ENCODE measurements at regions not wholly inside any gene's neighbourhood (a gene's known extent, or its start where the extent isn't known, plus 50 kb on each side); places are given as distances from the start of the nearest gene placed in this dataset.
"Not testable (repeated sequence)": the region's sequence is repeated elsewhere in the genome, so short reads cannot be mapped to it uniquely, and the experiment has no call there.

GRCh38 chr4:97317201-97317600 is 826.1 kb downstream of the STPG2 start:
- TF ChIP-seq CTCF (IDR thresholded peaks at IDR 0.05; ENCODE audit: unreplicated experiment), result no peak
- CTCF ChIA-PET, result no interaction called here
- Mint-ChIP-seq H3K4me1 (ENCODE audit: low read depth, unreplicated experiment) (no peaks in the 10 kb centered on the region), H3K27ac (ENCODE audit: unreplicated experiment) (no peak overlapping the region), H3K4me3 (ENCODE audit: low read depth, unreplicated experiment) (no peak overlapping the region), H3K36me3 (ENCODE audit: insufficient read depth, unreplicated experiment) (no peaks in the 10 kb centered on the region), H3K9me3 (ENCODE audit: low read depth, unreplicated experiment) (peaks cover 9% of the 10 kb centered on the region), H3K27me3 (ENCODE audit: unreplicated experiment) (no peaks in the 10 kb centered on the region)
- intact Hi-C loops (cut with micrococcal nuclease; ENCODE audit: unreplicated experiment), result no loop called here
- DNase-seq, result no peak
- BruUV-seq (replicated peaks), result no TSS peak

GRCh38 chr4:97317671-97318070 is 825.6 kb downstream of the STPG2 start:
- no peak overlapping the region for H3K27ac Mint-ChIP-seq (ENCODE audit: unreplicated experiment)
- no peak for DNase-seq
- H3K4me1 Mint-ChIP-seq (ENCODE audit: low read depth, unreplicated experiment), result no peaks in the 10 kb centered on the region
- CTCF ChIA-PET, result no interaction called here
- no TSS peak for BruUV-seq (replicated peaks)
- no peaks in the 10 kb centered on the region for H3K27me3 Mint-ChIP-seq (ENCODE audit: unreplicated experiment)
- H3K9me3 Mint-ChIP-seq (ENCODE audit: low read depth, unreplicated experiment), result peaks cover 9% of the 10 kb centered on the region
- no peak for TF ChIP-seq CTCF (IDR thresholded peaks at IDR 0.05; ENCODE audit: unreplicated experiment)
- intact Hi-C loops (cut with micrococcal nuclease; ENCODE audit: unreplicated experiment), result no loop called here
- no peak overlapping the region for H3K4me3 Mint-ChIP-seq (ENCODE audit: low read depth, unreplicated experiment)
- H3K36me3 Mint-ChIP-seq (ENCODE audit: insufficient read depth, unreplicated experiment), result no peaks in the 10 kb centered on the region

- DNase-seq; BruUV-seq (replicated peaks); CTCF ChIA-PET; H3K27me3 Mint-ChIP-seq (ENCODE audit: unreplicated experiment); H3K27ac Mint-ChIP-seq (ENCODE audit: unreplicated experiment); intact Hi-C loops (cut with micrococcal nuclease; ENCODE audit: unreplicated experiment); H3K36me3 Mint-ChIP-seq (ENCODE audit: insufficient read depth, unreplicated experiment); H3K9me3 Mint-ChIP-seq (ENCODE audit: low read depth, unreplicated experiment); H3K4me1 Mint-ChIP-seq (ENCODE audit: low read depth, unreplicated experiment); H3K4me3 Mint-ChIP-seq (ENCODE audit: low read depth, unreplicated experiment): not testable (repeated sequence)
Observed at GRCh38 chr4:97325751-97326150, 817.5 kb downstream of the STPG2 start.

- H3K4me1 Mint-ChIP-seq (ENCODE audit: low read depth, unreplicated experiment), result no peaks in the 10 kb centered on the region
- H3K27me3 Mint-ChIP-seq (ENCODE audit: unreplicated experiment), result no peaks in the 10 kb centered on the region
- CTCF ChIA-PET, result no interaction called here
- TF ChIP-seq CTCF (IDR thresholded peaks at IDR 0.05; ENCODE audit: unreplicated experiment), result no peak
- intact Hi-C loops (cut with micrococcal nuclease; ENCODE audit: unreplicated experiment), result no loop called here
- no TSS peak for BruUV-seq (replicated peaks)
- H3K4me3 Mint-ChIP-seq (ENCODE audit: low read depth, unreplicated experiment), result no peak overlapping the region
- no peak overlapping the region for H3K27ac Mint-ChIP-seq (ENCODE audit: unreplicated experiment)
- no peaks in the 10 kb centered on the region for H3K9me3 Mint-ChIP-seq (ENCODE audit: low read depth, unreplicated experiment)
- no peaks in the 10 kb centered on the region for H3K36me3 Mint-ChIP-seq (ENCODE audit: insufficient read depth, unreplicated experiment)
- no peak for DNase-seq
Observed at GRCh38 chr4:97330917-97331316, 812.4 kb downstream of the STPG2 start.

DNA sequence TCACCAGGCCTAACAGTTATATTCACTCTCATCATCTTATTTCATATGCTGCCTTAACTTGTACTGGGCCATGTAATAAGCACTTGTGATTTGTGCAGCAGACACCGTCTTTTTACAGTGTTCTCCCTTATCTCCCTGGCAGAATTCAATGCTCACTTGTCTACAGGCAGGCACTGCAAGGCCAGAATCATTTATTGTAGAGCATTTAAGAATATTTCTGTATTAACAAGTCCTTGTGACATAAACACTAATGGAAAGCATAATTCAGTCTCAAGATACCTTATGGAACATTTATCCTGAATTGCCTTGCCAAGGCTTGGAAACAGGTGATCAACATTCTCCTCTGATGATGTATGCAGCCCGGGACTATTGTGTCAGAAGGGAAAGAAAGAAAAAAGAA is 808.9 kb downstream of the STPG2 start:
- H3K9me3 Mint-ChIP-seq (ENCODE audit: low read depth, unreplicated experiment), result peaks cover 4% of the 10 kb centered on the region
- H3K27ac Mint-ChIP-seq (ENCODE audit: unreplicated experiment), result no peak overlapping the region
- H3K27me3 Mint-ChIP-seq (ENCODE audit: unreplicated experiment), result no peaks in the 10 kb centered on the region
- no peak for TF ChIP-seq CTCF (IDR thresholded peaks at IDR 0.05; ENCODE audit: unreplicated experiment)
- H3K4me3 Mint-ChIP-seq (ENCODE audit: low read depth, unreplicated experiment), result no peak overlapping the region
- DNase-seq, result no peak
- CTCF ChIA-PET, result no interaction called here
- BruUV-seq (replicated peaks), result no TSS peak
- H3K4me1 Mint-ChIP-seq (ENCODE audit: low read depth, unreplicated experiment), result no peaks in the 10 kb centered on the region
- intact Hi-C loops (cut with micrococcal nuclease; ENCODE audit: unreplicated experiment), result no loop called here
- no peaks in the 10 kb centered on the region for H3K36me3 Mint-ChIP-seq (ENCODE audit: insufficient read depth, unreplicated experiment)
